ENCODE measurements at regions not wholly inside any gene's neighbourhood (a gene's known extent, or its start where the extent isn't known, plus 50 kb on each side); places are given as distances from the start of the nearest gene placed in this dataset.

- no TSS peak for BruUV-seq (replicated peaks)
- TF ChIP-seq ZNF274 (IDR thresholded peaks at IDR 0.05; ENCODE audit: low read depth, low read length), result no peak
- TF ChIP-seq CEBPB (IDR thresholded peaks at IDR 0.05; ENCODE audit: low read depth), result no peak
- TF ChIP-seq POLR2A (IDR thresholded peaks at IDR 0.05; ENCODE audit: borderline replicate concordance, extremely low read depth, insufficient read depth, insufficient read length), result no peak
- DNase-seq (ENCODE audit: low read depth, low spot score) (no peak), ATAC-seq (no peak)
- H3K36me3 ChIP-seq (ENCODE audit: control insufficient read depth in 1 of 2, insufficient read depth in 2 of 2, low read length in 2 of 2), result no peaks in the 10 kb centered on the region
- H3K27me3 ChIP-seq (ENCODE audit: insufficient read depth, low read length), result no peaks in the 10 kb centered on the region
- intact Hi-C loops (cut with micrococcal nuclease), result no loop called here
- H3K4me1 ChIP-seq (ENCODE audit: control insufficient read depth in 1 of 2, insufficient read depth in 2 of 2, low read length in 2 of 2), result no peaks in the 10 kb centered on the region
- no peaks in the 10 kb centered on the region for H3K79me2 ChIP-seq (ENCODE audit: insufficient read depth, low read length)
- H2AFZ ChIP-seq (ENCODE audit: low read depth, low read length, poor library complexity, severe bottlenecking), result no peak overlapping the region
- H3K4me2 ChIP-seq (ENCODE audit: low read length), result no peak overlapping the region
- H3K9ac ChIP-seq (ENCODE audit: low read length), result no peak overlapping the region
- H4K20me1 ChIP-seq (ENCODE audit: insufficient read depth), result no peaks in the 10 kb centered on the region
- no peak overlapping the region for H3K4me3 ChIP-seq (replicated peaks in 1 of 2; ENCODE audit: low read depth in 1 of 2, low read length in 2 of 2)
- no peak overlapping the region for H3K27ac ChIP-seq (ENCODE audit: low read depth, low read length)
- ChIA-PET CTCF (no interaction called here), POLR2A (no interaction called here), RAD21 (ENCODE audit: low non-redundant PET in 1 of 2, low total read pairs in 2 of 2, uncharacterized antibody in 2 of 2, unreplicated experiment in 2 of 2) (no interaction called here)
- H3K9me3 ChIP-seq (ENCODE audit: control insufficient read depth in 1 of 2, insufficient read depth in 1 of 2, low read depth in 1 of 2, low read length in 2 of 2), result no peaks in the 10 kb centered on the region
- H3K9me2 ChIP-seq (ENCODE audit: insufficient read depth), result no peaks in the 10 kb centered on the region
Measured at GRCh38 chr14:76585616-76586015, 175.7 kb upstream of the VASH1 start.

- RAD21 ChIA-PET (ENCODE audit: low non-redundant PET in 1 of 2, low total read pairs in 2 of 2, uncharacterized antibody in 2 of 2, unreplicated experiment in 2 of 2), result no interaction called here
- Histone ChIP-seq H2AFZ (ENCODE audit: low read depth, low read length, poor library complexity, severe bottlenecking) (no peak overlapping the region), H3K9me2 (ENCODE audit: insufficient read depth) (no peaks in the 10 kb centered on the region), H3K4me2 (ENCODE audit: low read length) (no peak overlapping the region), H3K9me3 (ENCODE audit: control insufficient read depth in 1 of 2, insufficient read depth in 1 of 2, low read depth in 1 of 2, low read length in 2 of 2) (no peaks in the 10 kb centered on the region), H4K20me1 (ENCODE audit: insufficient read depth) (no peaks in the 10 kb centered on the region), H3K4me3 (replicated peaks in 1 of 2; ENCODE audit: low read depth in 1 of 2, low read length in 2 of 2) (no peak overlapping the region), H3K79me2 (ENCODE audit: insufficient read depth, low read length) (no peaks in the 10 kb centered on the region), H3K9ac (ENCODE audit: low read length) (no peak overlapping the region), H3K27me3 (ENCODE audit: insufficient read depth, low read length) (peaks cover 4% of the 10 kb centered on the region; the same call in 1 of the 2 replicates), H3K4me1 (ENCODE audit: control insufficient read depth in 1 of 2, insufficient read depth in 2 of 2, low read length in 2 of 2) (no peaks in the 10 kb centered on the region), H3K36me3 (ENCODE audit: control insufficient read depth in 1 of 2, insufficient read depth in 2 of 2, low read length in 2 of 2) (no peaks in the 10 kb centered on the region), H3K27ac (ENCODE audit: low read depth, low read length) (no peak overlapping the region)
- ATAC-seq, result no peak
- no peak for DNase-seq (ENCODE audit: low read depth, low spot score)
- CTCF ChIA-PET, result no interaction called here
- TF ChIP-seq EGR1 (IDR thresholded peaks at IDR 0.05; ENCODE audit: low read depth), result no peak
- no peak for TF ChIP-seq POLR2AphosphoS5 (IDR thresholded peaks at IDR 0.05; ENCODE audit: low read depth, low read length)
- TF ChIP-seq YY1 (IDR thresholded peaks at IDR 0.05; ENCODE audit: extremely low read depth, insufficient replicate concordance, low read depth, low read length), result no peak
- TF ChIP-seq REST (IDR thresholded peaks at IDR 0.05; ENCODE audit: low read depth), result no peak
- TF ChIP-seq POLR2A (IDR thresholded peaks at IDR 0.05; ENCODE audit: borderline replicate concordance, extremely low read depth, insufficient read depth, insufficient read length), result no peak
- no peak for TF ChIP-seq EZH2phosphoT487 (IDR thresholded peaks at IDR 0.05; ENCODE audit: borderline replicate concordance)
- POLR2A ChIA-PET, result no interaction called here
- BruUV-seq (replicated peaks), result no TSS peak
- intact Hi-C loops (cut with micrococcal nuclease), result no loop called here
Measured at GRCh38 chr14:76589246-76589645, 172.0 kb upstream of the VASH1 start.
